ENCODE measurements at regions not wholly inside any gene's neighbourhood (a gene's known extent, or its start where the extent isn't known, plus 50 kb on each side); places are given as distances from the start of the nearest gene placed in this dataset.
A peak's percentile ranks its signal among the peaks of the same experiment; 100 is the strongest.

GRCh38 chr7:156160811-156161210 lies 348.5 kb upstream of the SHH start:
- H3K9me3 ChIP-seq, result no peaks in the 10 kb centered on the region
- peaks cover 0 to 29% (median 7%) of the 10 kb centered on the region in 7 donors for H3K27me3 ChIP-seq
- H3K4me3 ChIP-seq, result no peak overlapping the region
- H3K36me3 ChIP-seq, result no peaks in the 10 kb centered on the region
- ATAC-seq (no peak), DNase-seq (no peak)
- intact Hi-C loops (cut with DNase I), result no loop called here
- 28 to 35% methylated on average over 15 of the region's 15 CpGs for WGBS, 2 donors
- no peak overlapping the region for H3K27ac ChIP-seq
- no peak for TF ChIP-seq CTCF (IDR thresholded peaks at IDR 0.05)
- H3K4me1 ChIP-seq, result no peaks in the 10 kb centered on the region

- Histone ChIP-seq H3K9me3 (no peaks in the 10 kb centered on the region), H3K36me3 (no peaks in the 10 kb centered on the region), H3K27ac (no peak overlapping the region), H3K4me1 (no peaks in the 10 kb centered on the region), H3K4me3 (no peak overlapping the region), H3K27me3 (peaks cover 0 to 29% (median 7%) of the 10 kb centered on the region in 7 donors)
- TF ChIP-seq CTCF (IDR thresholded peaks at IDR 0.05), result no peak
- WGBS, 2 donors, result 82% methylated on average over 11 of the region's 11 CpGs
- ATAC-seq, result no peak
- intact Hi-C loops (cut with DNase I), result no loop called here
- no peak for DNase-seq
Observed at GRCh38 chr7:156158693-156159092, 346.4 kb upstream of the SHH start.

DNA sequence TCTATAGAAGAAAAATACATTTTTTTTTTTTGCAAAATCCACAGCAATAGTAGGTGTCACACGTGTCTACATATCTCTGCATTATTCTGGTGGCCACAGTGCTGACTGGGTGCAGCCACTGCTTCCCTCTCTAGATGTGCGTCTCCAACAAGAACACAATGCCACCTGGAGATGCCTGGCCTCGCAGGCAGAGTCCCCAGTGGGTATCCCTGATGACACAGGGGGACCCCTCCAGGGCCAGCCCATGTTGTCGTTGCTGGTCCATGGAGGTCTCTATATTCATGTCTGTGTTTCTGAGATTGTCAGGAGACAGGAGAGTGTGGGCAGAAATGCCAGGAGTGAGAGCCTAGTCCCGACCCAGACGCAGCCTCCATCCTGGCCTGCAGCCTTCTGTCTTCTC lies 345.9 kb upstream of the SHH start:
- no peak for ATAC-seq
- Histone ChIP-seq H3K4me3 (no peak overlapping the region), H3K4me1 (no peaks in the 10 kb centered on the region), H3K27me3 (peaks cover 0 to 26% (median 7%) of the 10 kb centered on the region in 7 donors), H3K36me3 (no peaks in the 10 kb centered on the region), H3K9me3 (no peaks in the 10 kb centered on the region), H3K27ac (no peak overlapping the region)
- no peak for DNase-seq
- intact Hi-C loops (cut with DNase I), result no loop called here
- no peak for TF ChIP-seq CTCF (IDR thresholded peaks at IDR 0.05)
- 81 to 85% methylated on average over 6 of the region's 6 CpGs for WGBS, 2 donors

- ATAC-seq, result peak in 1 of 8 donors; percentile 17
- DNase-seq, result no peak
- H3K4me1 ChIP-seq, result no peaks in the 10 kb centered on the region
- no peak overlapping the region for H3K4me3 ChIP-seq
- H3K27me3 ChIP-seq, result peaks cover 0 to 26% (median 1%) of the 10 kb centered on the region in 7 donors
- TF ChIP-seq CTCF (IDR thresholded peaks at IDR 0.05), result no peak
- intact Hi-C loops (cut with DNase I), result no loop called here
- H3K9me3 ChIP-seq, result no peaks in the 10 kb centered on the region
- H3K27ac ChIP-seq, result no peak overlapping the region
- 83 to 86% methylated on average over 13 of the region's 13 CpGs for WGBS, 2 donors
- H3K36me3 ChIP-seq, result no peaks in the 10 kb centered on the region
Observed at GRCh38 chr7:156157409-156158012, 345.2 kb upstream of the SHH start.

Data from heart right ventricle (tissue), 16 donors.